ENCODE measurements at regions not wholly inside any gene's neighbourhood (a gene's known extent, or its start where the extent isn't known, plus 50 kb on each side); places are given as distances from the start of the nearest gene placed in this dataset.

- no peak for DNase-seq
Observed at GRCh38 chr16:86429663-86430062, 80.7 kb upstream of the FOXF1 start.

- DNase-seq = no peak
Observed at GRCh38 chr16:86430814-86431213, 79.5 kb upstream of the FOXF1 start.

GRCh38 chr16:86431540-86431939 is 78.8 kb upstream of the FOXF1 start:
- no peak for DNase-seq

GRCh38 chr16:86432048-86432447 is 78.3 kb upstream of the FOXF1 start:
- DNase-seq = no peak

GRCh38 chr16:86432691-86433090 is 77.6 kb upstream of the FOXF1 start:
- DNase-seq = no peak

GRCh38 chr16:86436466-86437185 is 73.7 kb upstream of the FOXF1 start:
- no peak for DNase-seq

GRCh38 chr16:86437348-86437747 is 73.0 kb upstream of the FOXF1 start:
- DNase-seq = no peak

- no peak for DNase-seq
Observed at GRCh38 chr16:86442703-86443102, 67.6 kb upstream of the FOXF1 start.

GRCh38 chr16:86443508-86444147 is 66.7 kb upstream of the FOXF1 start:
- no peak for DNase-seq

- no peak for DNase-seq
Observed at GRCh38 chr16:86444261-86444660, 66.1 kb upstream of the FOXF1 start.

GRCh38 chr16:86444661-86445060 is 65.7 kb upstream of the FOXF1 start:
- no peak for DNase-seq

- DNase-seq = no peak
Observed at GRCh38 chr16:86446279-86446678, 64.0 kb upstream of the FOXF1 start.

GRCh38 chr16:86447228-86447627 is 63.1 kb upstream of the FOXF1 start:
- DNase-seq = no peak

GRCh38 chr16:86448306-86448890 is 61.9 kb upstream of the FOXF1 start:
- DNase-seq = no peak

GRCh38 chr16:86449446-86450095 is 60.8 kb upstream of the FOXF1 start:
- no peak for DNase-seq

GRCh38 chr16:86450691-86451090 is 59.6 kb upstream of the FOXF1 start:
- DNase-seq = no peak

- no peak for DNase-seq
Observed at GRCh38 chr16:86452451-86452850, 57.9 kb upstream of the FOXF1 start.

GRCh38 chr16:86455116-86455515 is 55.2 kb upstream of the FOXF1 start:
- DNase-seq = no peak

GRCh38 chr16:86455640-86456039 is 54.7 kb upstream of the FOXF1 start:
- DNase-seq = no peak

GRCh38 chr16:86457501-86458148 is 52.7 kb upstream of the FOXF1 start:
- DNase-seq = no peak

GRCh38 chr16:86458149-86458777 is 52.1 kb upstream of the FOXF1 start:
- no peak for DNase-seq

- DNase-seq = no peak
Observed at GRCh38 chr16:86459266-86459665, 51.1 kb upstream of the FOXF1 start.
